GM23248 (cell line): ENCODE measurements at regions not wholly inside any gene's neighbourhood (a gene's known extent, or its start where the extent isn't known, plus 50 kb on each side); places are given as distances from the start of the nearest gene placed in this dataset.

ENCODE experiments used
- DNase-seq: peaks from one replicate; pipeline ENCODE4 v3.0.0-alpha.2; 2015
- H2AFZ ChIP-seq: fragments of 200-600 bp; sonication (generic); 2 replicates; pipeline ENCODE4 v1.6.1; 2016; ENCODE audit warnings: antibody characterized with exemption
- H3F3A ChIP-seq: fragments of 200-600 bp; sonication (generic); 2 replicates; pipeline ENCODE4 v1.6.1; 2016; ENCODE audit warnings: mild to moderate bottlenecking, antibody characterized with exemption, mixed run types; ENCODE audit not compliant: insufficient read depth
- H3K27ac ChIP-seq: fragments of 200-600 bp; sonication (generic); 2 replicates; pipeline ENCODE4 v1.5.1; 2016; ENCODE audit warnings: mild to moderate bottlenecking
- H3K27me3 ChIP-seq: fragments of 200-600 bp; sonication (generic); replicated peaks from 2 replicates; pipeline ENCODE4 v1.6.1; 2016; ENCODE audit warnings: mild to moderate bottlenecking; ENCODE audit not compliant: insufficient read depth
- H3K36me3 ChIP-seq: fragments of 200-600 bp; sonication (generic); 2 replicates; pipeline ENCODE4 v1.6.1; 2016; ENCODE audit warnings: low read depth, mild to moderate bottlenecking
- H3K4me1 ChIP-seq: fragments of 200-600 bp; sonication (generic); 2 replicates; pipeline ENCODE4 v1.6.1; 2016; ENCODE audit warnings: mild to moderate bottlenecking; ENCODE audit not compliant: insufficient read depth
- H3K4me2 ChIP-seq: fragments of 200-600 bp; sonication (generic); one replicate; pipeline ENCODE4 v1.6.1; 2016; ENCODE audit warnings: mild to moderate bottlenecking; ENCODE audit not compliant: unreplicated experiment
- H3K4me3 ChIP-seq: fragments of 200-600 bp; sonication (generic); 2 replicates; pipeline ENCODE4 v1.5.1; 2016; ENCODE audit warnings: mild to moderate bottlenecking
- H3K79me2 ChIP-seq: fragments of 200-600 bp; sonication (generic); 2 replicates; pipeline ENCODE4 v1.6.1; 2016; ENCODE audit warnings: mild to moderate bottlenecking; ENCODE audit not compliant: insufficient read depth
- H3K9ac ChIP-seq: fragments of 200-600 bp; sonication (generic); 2 replicates; pipeline ENCODE4 v1.6.1; 2016; ENCODE audit warnings: mild to moderate bottlenecking
- H3K9me2 ChIP-seq: fragments of 200-600 bp; sonication (generic); 2 replicates; pipeline ENCODE4 v1.6.1; 2016; ENCODE audit warnings: mixed run types, mild to moderate bottlenecking, moderate library complexity; ENCODE audit not compliant: insufficient read depth
- H3K9me3 ChIP-seq: fragments of 200-600 bp; sonication (generic); one replicate; pipeline ENCODE4 v1.6.1; 2017; ENCODE audit warnings: low read depth
- H4K20me1 ChIP-seq: fragments of 200-600 bp; sonication (generic); 2 replicates; pipeline ENCODE4 v1.6.0; 2016; ENCODE audit not compliant: insufficient read depth
- EZH2 ChIP-seq: fragments of 200-600 bp; sonication (generic); IDR thresholded peaks from 2 replicates; pipeline ENCODE4 v1.6.1; 2018; ENCODE audit warnings: antibody characterized with exemption, mild to moderate bottlenecking; ENCODE audit not compliant: insufficient read depth, poor library complexity, severe bottlenecking
- EZH2phosphoT487 ChIP-seq: fragments of 200-600 bp; sonication (generic); IDR thresholded peaks from 2 replicates; pipeline ENCODE4 v1.6.1; 2018; ENCODE audit warnings: antibody characterized with exemption, moderate library complexity, mild to moderate bottlenecking, low read depth; ENCODE audit not compliant: insufficient read depth
- whole genome bisulfite sequencing, 2 experiments: methylation state at CpG; one replicate each; pipeline ENCODE4 v1.1.6; 2015 to 2017; ENCODE audit warnings: low lambda C conversion rate in 2 of 2, low coverage in 1 of 2; ENCODE audit errors: missing lambda C conversion rate in 2 of 2; 5-methylcytosine and 5-hydroxymethylcytosine counted together
- in situ Hi-C: fragments of 300-500 bp; cut with MboI; formaldehyde crosslinking; loops from 2 replicates; pipeline ENCODE4 v1.15.0; 2020

- no peak overlapping the region for H3K9ac ChIP-seq
- H3K4me1 ChIP-seq: no peaks in the 10 kb centered on the region
- H3K9me2 ChIP-seq: no peaks in the 10 kb centered on the region
- no peak overlapping the region for H3K4me3 ChIP-seq
- in situ Hi-C loops: no loop called here
- H3K27ac ChIP-seq: no peak overlapping the region
- H3K36me3 ChIP-seq: no peaks in the 10 kb centered on the region
- no peak overlapping the region for H3K4me2 ChIP-seq
- no peaks in the 10 kb centered on the region for H3F3A ChIP-seq
- WGBS, 2 experiments: 36 to 37% methylated on average over 4 of the region's 4 CpGs
- TF ChIP-seq EZH2phosphoT487: no peak
- TF ChIP-seq EZH2: no peak
- H3K79me2 ChIP-seq: no peaks in the 10 kb centered on the region
- H2AFZ ChIP-seq: no peak overlapping the region
- no peaks in the 10 kb centered on the region for H4K20me1 ChIP-seq
- 0 out of 2 replicates have a peak, but pooled peaks cover 13% of the 10 kb centered on the region for H3K27me3 ChIP-seq
- no peaks in the 10 kb centered on the region for H3K9me3 ChIP-seq
- DNase-seq: no peak
These were observed 223.8 kb downstream of the PTPRU start for GRCh38 chr1:29460041-29460610.

- no peak overlapping the region for H2AFZ ChIP-seq
- H3K9ac ChIP-seq: no peak overlapping the region
- no peaks in the 10 kb centered on the region for H3F3A ChIP-seq
- TF ChIP-seq EZH2phosphoT487 (no peak), EZH2 (no peak)
- no peaks in the 10 kb centered on the region for H3K9me3 ChIP-seq
- 0 out of 2 replicates have a peak, but pooled peaks cover 13% of the 10 kb centered on the region for H3K27me3 ChIP-seq
- H4K20me1 ChIP-seq: no peaks in the 10 kb centered on the region
- in situ Hi-C loops: no loop called here
- no peaks in the 10 kb centered on the region for H3K4me1 ChIP-seq
- DNase-seq: no peak
- WGBS, 2 experiments: 46 to 59% methylated on average over 6 of the region's 6 CpGs
- H3K36me3 ChIP-seq: no peaks in the 10 kb centered on the region
- H3K9me2 ChIP-seq: no peaks in the 10 kb centered on the region
- H3K27ac ChIP-seq: no peak overlapping the region
- no peaks in the 10 kb centered on the region for H3K79me2 ChIP-seq
- H3K4me2 ChIP-seq: no peak overlapping the region
- no peak overlapping the region for H3K4me3 ChIP-seq
These were observed 223.3 kb downstream of the PTPRU start for GRCh38 chr1:29459620-29459945.

GRCh38 chr1:29458737-29459619, 222.7 kb downstream of the PTPRU start:
- in situ Hi-C loops: no loop called here
- no peaks in the 10 kb centered on the region for H3K4me1 ChIP-seq
- no peak for TF ChIP-seq EZH2
- no peak for TF ChIP-seq EZH2phosphoT487
- H3K9me3 ChIP-seq: no peaks in the 10 kb centered on the region
- H3K9ac ChIP-seq: no peak overlapping the region
- no peaks in the 10 kb centered on the region for H3K36me3 ChIP-seq
- 39 to 41% methylated on average over 8 of the region's 8 CpGs for WGBS, 2 experiments
- no peak overlapping the region for H2AFZ ChIP-seq
- H3K79me2 ChIP-seq: no peaks in the 10 kb centered on the region
- H3K27me3 ChIP-seq: 0 out of 2 replicates have a peak, but pooled peaks cover 13% of the 10 kb centered on the region
- DNase-seq: no peak
- H4K20me1 ChIP-seq: no peaks in the 10 kb centered on the region
- no peak overlapping the region for H3K27ac ChIP-seq
- H3K9me2 ChIP-seq: no peaks in the 10 kb centered on the region
- no peak overlapping the region for H3K4me2 ChIP-seq
- no peak overlapping the region for H3K4me3 ChIP-seq
- no peaks in the 10 kb centered on the region for H3F3A ChIP-seq

- no peak overlapping the region for H3K4me3 ChIP-seq
- H3F3A ChIP-seq: no peaks in the 10 kb centered on the region
- no peak overlapping the region for H2AFZ ChIP-seq
- no peaks in the 10 kb centered on the region for H3K4me1 ChIP-seq
- H3K9me3 ChIP-seq: no peaks in the 10 kb centered on the region
- no peaks in the 10 kb centered on the region for H4K20me1 ChIP-seq
- H3K9ac ChIP-seq: no peak overlapping the region
- no peaks in the 10 kb centered on the region for H3K79me2 ChIP-seq
- no peaks in the 10 kb centered on the region for H3K36me3 ChIP-seq
- in situ Hi-C loops: no loop called here
- DNase-seq: no peak
- TF ChIP-seq EZH2phosphoT487 (no peak), EZH2 (no peak)
- WGBS, 2 experiments: 36 to 41% methylated on average over 8 of the region's 8 CpGs
- no peak overlapping the region for H3K4me2 ChIP-seq
- H3K27me3 ChIP-seq: 0 out of 2 replicates have a peak, but pooled peaks cover 13% of the 10 kb centered on the region
- H3K27ac ChIP-seq: no peak overlapping the region
- no peaks in the 10 kb centered on the region for H3K9me2 ChIP-seq
These were observed 221.4 kb downstream of the PTPRU start for GRCh38 chr1:29457496-29458368.
